Upper lobe of left lung (tissue), 4 donors: ENCODE measurements at regions not wholly inside any gene's neighbourhood (a gene's known extent, or its start where the extent isn't known, plus 50 kb on each side); places are given as distances from the start of the nearest gene placed in this dataset.

Experiments
- POLR2A ChIP-seq, 4 donors: fragments of 450-650 bp; IDR thresholded peaks; one replicate each; pipeline ENCODE4 v1.5.1; 2016 to 2017; ENCODE audit warnings: antibody characterized with exemption in 4 of 4, mild to moderate bottlenecking in 2 of 4
- TF ChIP-seq, protein P1 (sequence below), 6 experiments: fragments of 450-650 bp in 4 of 6; fragments of 200-600 bp in 2 of 6; sonication (generic) in 2 of 6; IDR thresholded peaks; one replicate each; pipeline ENCODE4 v1.5.1; 2016 to 2019; ENCODE audit warnings: antibody characterized with exemption in 6 of 6

DNA sequence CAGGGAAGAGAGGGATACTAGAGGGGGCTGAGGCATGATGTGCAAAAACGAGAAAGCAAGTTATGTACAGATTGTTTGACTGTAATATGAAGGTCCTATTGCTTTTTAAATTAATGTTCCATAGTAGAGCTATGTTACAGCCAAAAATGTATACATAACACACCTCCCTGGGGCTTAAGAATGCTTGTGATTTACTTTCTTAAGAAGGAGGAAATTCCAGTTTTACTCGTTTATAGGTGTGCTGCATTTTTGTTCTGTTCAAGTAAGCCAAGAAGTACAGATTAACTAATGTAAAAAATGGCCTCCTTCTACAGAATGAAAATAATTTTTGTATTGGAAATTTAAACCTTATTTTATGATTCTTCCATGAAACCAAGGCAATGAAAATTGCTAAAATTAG is 614.4 kb upstream of the NR3C2 start:
- TF ChIP-seq, protein P1, sequence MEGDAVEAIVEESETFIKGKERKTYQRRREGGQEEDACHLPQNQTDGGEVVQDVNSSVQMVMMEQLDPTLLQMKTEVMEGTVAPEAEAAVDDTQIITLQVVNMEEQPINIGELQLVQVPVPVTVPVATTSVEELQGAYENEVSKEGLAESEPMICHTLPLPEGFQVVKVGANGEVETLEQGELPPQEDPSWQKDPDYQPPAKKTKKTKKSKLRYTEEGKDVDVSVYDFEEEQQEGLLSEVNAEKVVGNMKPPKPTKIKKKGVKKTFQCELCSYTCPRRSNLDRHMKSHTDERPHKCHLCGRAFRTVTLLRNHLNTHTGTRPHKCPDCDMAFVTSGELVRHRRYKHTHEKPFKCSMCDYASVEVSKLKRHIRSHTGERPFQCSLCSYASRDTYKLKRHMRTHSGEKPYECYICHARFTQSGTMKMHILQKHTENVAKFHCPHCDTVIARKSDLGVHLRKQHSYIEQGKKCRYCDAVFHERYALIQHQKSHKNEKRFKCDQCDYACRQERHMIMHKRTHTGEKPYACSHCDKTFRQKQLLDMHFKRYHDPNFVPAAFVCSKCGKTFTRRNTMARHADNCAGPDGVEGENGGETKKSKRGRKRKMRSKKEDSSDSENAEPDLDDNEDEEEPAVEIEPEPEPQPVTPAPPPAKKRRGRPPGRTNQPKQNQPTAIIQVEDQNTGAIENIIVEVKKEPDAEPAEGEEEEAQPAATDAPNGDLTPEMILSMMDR (IDR thresholded peaks at IDR 0.05) = no peak
- TF ChIP-seq POLR2A (IDR thresholded peaks at IDR 0.05) = no peak
